ENCODE measurements at regions not wholly inside any gene's neighbourhood (a gene's known extent, or its start where the extent isn't known, plus 50 kb on each side); places are given as distances from the start of the nearest gene placed in this dataset.
"Not testable (repeated sequence)": the region's sequence is repeated elsewhere in the genome, so short reads cannot be mapped to it uniquely, and the experiment has no call there.

DNA sequence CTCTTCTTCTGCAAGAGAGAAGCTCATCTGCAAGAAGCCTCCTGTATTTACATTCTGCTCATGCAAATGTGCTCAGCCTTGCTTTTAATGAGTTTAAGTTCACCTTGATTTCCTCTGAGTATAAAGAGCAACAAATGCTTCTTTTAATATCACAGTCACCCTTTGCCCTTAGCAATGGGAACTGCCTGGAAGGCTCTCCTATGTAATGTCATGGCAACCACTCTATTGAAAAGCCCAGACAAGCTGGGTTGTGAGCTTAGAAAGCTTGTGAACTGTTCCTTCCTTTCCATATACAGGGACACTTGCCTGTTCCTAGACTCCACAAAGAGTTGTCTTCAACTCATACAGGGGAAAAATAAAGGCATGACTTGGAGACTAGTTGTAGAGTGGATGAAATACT lies 208.1 kb downstream of the ATP6V0E2 start:
- TF ChIP-seq, protein P1, sequence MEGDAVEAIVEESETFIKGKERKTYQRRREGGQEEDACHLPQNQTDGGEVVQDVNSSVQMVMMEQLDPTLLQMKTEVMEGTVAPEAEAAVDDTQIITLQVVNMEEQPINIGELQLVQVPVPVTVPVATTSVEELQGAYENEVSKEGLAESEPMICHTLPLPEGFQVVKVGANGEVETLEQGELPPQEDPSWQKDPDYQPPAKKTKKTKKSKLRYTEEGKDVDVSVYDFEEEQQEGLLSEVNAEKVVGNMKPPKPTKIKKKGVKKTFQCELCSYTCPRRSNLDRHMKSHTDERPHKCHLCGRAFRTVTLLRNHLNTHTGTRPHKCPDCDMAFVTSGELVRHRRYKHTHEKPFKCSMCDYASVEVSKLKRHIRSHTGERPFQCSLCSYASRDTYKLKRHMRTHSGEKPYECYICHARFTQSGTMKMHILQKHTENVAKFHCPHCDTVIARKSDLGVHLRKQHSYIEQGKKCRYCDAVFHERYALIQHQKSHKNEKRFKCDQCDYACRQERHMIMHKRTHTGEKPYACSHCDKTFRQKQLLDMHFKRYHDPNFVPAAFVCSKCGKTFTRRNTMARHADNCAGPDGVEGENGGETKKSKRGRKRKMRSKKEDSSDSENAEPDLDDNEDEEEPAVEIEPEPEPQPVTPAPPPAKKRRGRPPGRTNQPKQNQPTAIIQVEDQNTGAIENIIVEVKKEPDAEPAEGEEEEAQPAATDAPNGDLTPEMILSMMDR (IDR thresholded peaks at IDR 0.05 in 4 of 5, conservative IDR thresholded peaks at IDR 0.05 in 1 of 5): not testable (repeated sequence)
- not testable (repeated sequence) for TF ChIP-seq POLR2A (IDR thresholded peaks at IDR 0.05)
